Calu3 (cell line): ENCODE measurements at regions not wholly inside any gene's neighbourhood (a gene's known extent, or its start where the extent isn't known, plus 50 kb on each side); places are given as distances from the start of the nearest gene placed in this dataset.

Source experiments
- BruUV-seq: library from RNA; stranded (reverse); fragments of 400-500 nt; replicated peaks from 2 replicates; lab custom pipeline; 2021; lab: Mats Ljungman, UMichigan
- CTCF ChIA-PET: fragments of 300-600 bp; sonication (Branson Sonifier 250); formaldehyde crosslinking; loops from one replicate; lab custom pipeline; 2022; ENCODE audit warnings: antibody characterized with exemption; lab: Charles Lee
- DNase-seq: peaks from one replicate; pipeline ENCODE4 v3.0.0; 2022
- H3K27ac Mint-ChIP-seq: one replicate; pipeline ENCODE4 v1.8.0; 2022; ENCODE audit warnings: mixed read lengths; ENCODE audit not compliant: unreplicated experiment
- H3K27me3 Mint-ChIP-seq: one replicate; pipeline ENCODE4 v1.8.0; 2022; ENCODE audit warnings: mixed read lengths; ENCODE audit not compliant: unreplicated experiment
- H3K36me3 Mint-ChIP-seq: one replicate; pipeline ENCODE4 v1.8.0; 2022; ENCODE audit warnings: mild to moderate bottlenecking, moderate library complexity, mixed read lengths; ENCODE audit not compliant: insufficient read depth, unreplicated experiment
- H3K4me1 Mint-ChIP-seq: one replicate; pipeline ENCODE4 v1.8.0; 2022; ENCODE audit warnings: mild to moderate bottlenecking, low read depth, mixed read lengths; ENCODE audit not compliant: unreplicated experiment
- H3K4me3 Mint-ChIP-seq: one replicate; pipeline ENCODE4 v1.8.0; 2022; ENCODE audit warnings: mild to moderate bottlenecking, low read depth, moderate library complexity, mixed read lengths; ENCODE audit not compliant: unreplicated experiment
- H3K9me3 Mint-ChIP-seq: one replicate; pipeline ENCODE4 v1.8.0; 2022; ENCODE audit warnings: low read depth, mixed read lengths; ENCODE audit not compliant: unreplicated experiment
- CTCF ChIP-seq: fragments of 200-600 bp; IDR thresholded peaks from one replicate; pipeline ENCODE4 v1.8.0; 2022; ENCODE audit warnings: antibody characterized with exemption; ENCODE audit not compliant: unreplicated experiment
- intact Hi-C: fragments of 100-400 bp; cut with micrococcal nuclease; formaldehyde crosslinking; loops from one replicate; pipeline ENCODE4 v1.10.0; 2022; ENCODE audit not compliant: unreplicated experiment

DNA sequence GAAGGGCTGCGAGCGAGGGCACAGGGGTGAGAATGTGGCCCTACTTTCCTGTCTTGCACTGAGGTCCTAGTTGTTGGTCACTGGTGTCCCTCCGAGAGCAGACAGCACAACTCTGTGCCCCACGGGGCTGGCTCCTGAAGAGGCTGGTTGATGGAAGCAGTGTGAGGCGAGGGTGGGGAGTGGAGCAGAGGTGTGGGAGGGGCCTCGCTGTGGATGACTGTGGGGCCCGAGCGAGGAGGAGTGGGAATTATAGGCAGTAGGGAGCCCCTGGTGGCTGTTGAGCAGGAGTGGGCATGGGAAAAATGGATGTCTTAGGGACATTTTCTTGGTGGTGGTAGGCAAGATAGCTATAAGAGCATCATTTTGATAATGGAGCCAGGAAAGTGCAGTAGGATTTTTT lies 660.5 kb upstream of the HS6ST1 start:
- no TSS peak for BruUV-seq
- TF ChIP-seq CTCF: no peak
- peaks cover 6% of the 10 kb centered on the region for H3K9me3 Mint-ChIP-seq
- no peaks in the 10 kb centered on the region for H3K36me3 Mint-ChIP-seq
- no peaks in the 10 kb centered on the region for H3K27me3 Mint-ChIP-seq
- no peak overlapping the region for H3K4me3 Mint-ChIP-seq
- H3K4me1 Mint-ChIP-seq: no peaks in the 10 kb centered on the region
- no peak for DNase-seq
- intact Hi-C loops: no loop called here
- no peak overlapping the region for H3K27ac Mint-ChIP-seq
- CTCF ChIA-PET: no interaction called here

DNA sequence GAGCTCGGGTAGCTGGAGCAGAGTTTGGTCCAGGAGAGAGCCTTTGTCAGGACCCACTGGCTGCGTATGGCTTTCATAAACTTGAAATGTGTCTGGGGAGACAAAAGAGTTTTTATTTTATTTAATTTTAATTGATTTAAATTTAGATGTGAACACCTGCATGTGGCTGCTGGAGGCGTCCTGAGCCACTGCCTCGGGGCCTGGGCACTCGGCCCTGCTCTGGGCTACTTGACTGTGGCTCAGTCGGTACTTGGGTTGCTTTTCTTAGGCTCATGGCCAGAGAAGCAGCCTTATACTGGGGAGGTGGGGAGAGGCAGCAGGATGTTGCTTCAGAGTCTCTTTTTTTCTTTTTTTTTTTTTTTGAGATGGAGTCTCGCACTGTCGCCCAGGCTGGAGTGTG lies 661.8 kb upstream of the HS6ST1 start:
- intact Hi-C loops: no loop called here
- H3K27me3 Mint-ChIP-seq: no peaks in the 10 kb centered on the region
- no peak for TF ChIP-seq CTCF

DNA sequence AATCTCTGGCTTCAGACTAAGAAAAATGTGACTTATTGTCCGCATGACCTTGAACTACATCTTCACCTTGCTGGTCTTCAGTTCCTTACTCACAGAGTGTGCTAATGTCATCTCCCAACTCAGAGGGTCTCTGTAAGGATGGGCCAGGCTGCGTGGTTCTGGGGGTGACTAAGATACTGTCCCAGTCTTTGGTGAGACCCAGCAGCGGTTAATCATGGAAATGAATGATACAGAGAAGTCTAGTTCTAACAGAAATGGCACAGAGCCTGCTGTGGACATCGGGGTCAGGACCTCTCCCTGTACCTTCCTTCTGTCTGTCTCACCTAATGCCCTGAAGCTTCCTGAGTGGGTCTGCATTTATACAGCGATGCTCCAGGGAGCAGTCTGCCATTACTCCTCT lies 662.7 kb upstream of the HS6ST1 start:
- CTCF ChIA-PET: no interaction called here
- H3K27me3 Mint-ChIP-seq: no peaks in the 10 kb centered on the region
- intact Hi-C loops: no loop called here

More for the DNA sequence above, 661.8 kb upstream of the HS6ST1 start:
- BruUV-seq: no TSS peak
- H3K9me3 Mint-ChIP-seq: peaks cover 6% of the 10 kb centered on the region
- H3K4me1 Mint-ChIP-seq: no peaks in the 10 kb centered on the region
- CTCF ChIA-PET: no interaction called here
- no peak overlapping the region for H3K27ac Mint-ChIP-seq
- no peaks in the 10 kb centered on the region for H3K36me3 Mint-ChIP-seq
- H3K4me3 Mint-ChIP-seq: no peak overlapping the region
- no peak for DNase-seq

GRCh38 chr2:128982001-128982400 lies 663.3 kb upstream of the HS6ST1 start:
- intact Hi-C loops: no loop called here
- Mint-ChIP-seq H3K27ac (no peak overlapping the region), H3K4me3 (no peak overlapping the region), H3K9me3 (peaks cover 6% of the 10 kb centered on the region), H3K4me1 (no peaks in the 10 kb centered on the region), H3K27me3 (no peaks in the 10 kb centered on the region), H3K36me3 (no peaks in the 10 kb centered on the region)
- CTCF ChIA-PET: no interaction called here
- BruUV-seq: no TSS peak
- TF ChIP-seq CTCF: no peak
- no peak for DNase-seq

More for the DNA sequence above, 662.7 kb upstream of the HS6ST1 start:
- H3K4me3 Mint-ChIP-seq: no peak overlapping the region
- DNase-seq: no peak
- no TSS peak for BruUV-seq
- H3K36me3 Mint-ChIP-seq: no peaks in the 10 kb centered on the region
- H3K4me1 Mint-ChIP-seq: no peaks in the 10 kb centered on the region
- no peak overlapping the region for H3K27ac Mint-ChIP-seq
- TF ChIP-seq CTCF: no peak
- peaks cover 6% of the 10 kb centered on the region for H3K9me3 Mint-ChIP-seq

GRCh38 chr2:128982670-128983069 lies 664.0 kb upstream of the HS6ST1 start:
- H3K4me1 Mint-ChIP-seq: no peaks in the 10 kb centered on the region
- intact Hi-C loops: no loop called here
- no peak overlapping the region for H3K4me3 Mint-ChIP-seq
- no peaks in the 10 kb centered on the region for H3K36me3 Mint-ChIP-seq
- DNase-seq: no peak
- no peaks in the 10 kb centered on the region for H3K27me3 Mint-ChIP-seq
- TF ChIP-seq CTCF: no peak
- CTCF ChIA-PET: no interaction called here
- peaks cover 6% of the 10 kb centered on the region for H3K9me3 Mint-ChIP-seq
- no peak overlapping the region for H3K27ac Mint-ChIP-seq
- no TSS peak for BruUV-seq
